WTC11 (cell line): ENCODE measurements at regions not wholly inside any gene's neighbourhood (a gene's known extent, or its start where the extent isn't known, plus 50 kb on each side); places are given as distances from the start of the nearest gene placed in this dataset.

ENCODE experiments used
- ATAC-seq: fragments of 200-7000 bp; cut with Tn5 transposase; 2 replicates; pipeline ENCODE4 v1.10.0; 2021; ENCODE audit warnings: mild to moderate bottlenecking, moderate library complexity
- CTCF ChIA-PET: fragments of 300-600 bp; sonication (Branson Sonifier 250); formaldehyde crosslinking; loops from one replicate; lab custom pipeline; 2021; ENCODE audit warnings: antibody characterized with exemption; lab: Charles Lee
- POLR2A ChIA-PET: fragments of 350-600 bp; sonication (Branson Sonifier 250); formaldehyde crosslinking; loops from one replicate; lab custom pipeline; 2021; ENCODE audit warnings: antibody characterized with exemption; lab: Charles Lee
- DNase-seq: peaks from one replicate; pipeline ENCODE4 v3.0.0; 2021; ENCODE audit warnings: low spot score
- H3K27ac Mint-ChIP-seq: 2 replicates; pipeline ENCODE4 v1.8.0; 2021; ENCODE audit warnings: mixed read lengths
- H3K27me3 Mint-ChIP-seq: 2 replicates; pipeline ENCODE4 v1.8.0; 2021; ENCODE audit warnings: low read depth, mild to moderate bottlenecking, moderate library complexity, mixed read lengths
- H3K36me3 Mint-ChIP-seq: 2 replicates; pipeline ENCODE4 v1.8.0; 2021; ENCODE audit warnings: mixed read lengths
- H3K4me1 Mint-ChIP-seq: 2 replicates; pipeline ENCODE4 v1.8.0; 2022; ENCODE audit warnings: mixed read lengths
- H3K4me3 Mint-ChIP-seq: 2 replicates; pipeline ENCODE4 v1.8.0; 2021; ENCODE audit warnings: mild to moderate bottlenecking, moderate library complexity, mixed read lengths
- H3K9me3 Mint-ChIP-seq: 2 replicates; pipeline ENCODE4 v1.8.0; 2021; ENCODE audit warnings: mixed read lengths
- ATF6 ChIP-seq: sonication (generic); formaldehyde crosslinking; IDR thresholded peaks from 2 replicates; pipeline ENCODE4 v1.8.1; 2023; ENCODE audit warnings: mild to moderate bottlenecking, missing genetic modification reagents
- CDX4 ChIP-seq: fragments of 250-450 bp; sonication (Bioruptor Pico); IDR thresholded peaks from 2 replicates; pipeline ENCODE4 v1.9.0; 2021; ENCODE audit warnings: moderate library complexity, mild to moderate bottlenecking, inconsistent platforms, borderline replicate concordance
- CREM ChIP-seq: sonication (generic); formaldehyde crosslinking; IDR thresholded peaks from 2 replicates; pipeline ENCODE4 v1.8.1; 2022; ENCODE audit warnings: mild to moderate bottlenecking, missing genetic modification reagents, moderate library complexity
- ELF4 ChIP-seq: sonication (generic); formaldehyde crosslinking; IDR thresholded peaks from 2 replicates; pipeline ENCODE4 v1.8.1; 2022; ENCODE audit warnings: low read depth, mild to moderate bottlenecking, moderate library complexity, missing genetic modification reagents
- FOXJ3 ChIP-seq: sonication (generic); formaldehyde crosslinking; IDR thresholded peaks from 2 replicates; pipeline ENCODE4 v1.9.0; 2021; ENCODE audit warnings: missing genetic modification reagents, mild to moderate bottlenecking, borderline replicate concordance
- FOXK1 ChIP-seq: sonication (generic); formaldehyde crosslinking; IDR thresholded peaks from 2 replicates; pipeline ENCODE4 v1.8.0; 2022; ENCODE audit warnings: mild to moderate bottlenecking, moderate library complexity, missing genetic modification reagents
- IRF1 ChIP-seq: sonication (generic); formaldehyde crosslinking; IDR thresholded peaks from 2 replicates; pipeline ENCODE4 v1.8.0; 2023; ENCODE audit warnings: missing genetic modification reagents
- IRF2 ChIP-seq: sonication (generic); formaldehyde crosslinking; IDR thresholded peaks from 2 replicates; pipeline ENCODE4 v1.8.0; 2022; ENCODE audit warnings: low read depth, missing genetic modification reagents, borderline replicate concordance
- JAZF1 ChIP-seq: fragments of 250-450 bp; sonication (Bioruptor Pico); IDR thresholded peaks from 2 replicates; pipeline ENCODE4 v1.9.0; 2021; ENCODE audit warnings: moderate library complexity, mild to moderate bottlenecking, inconsistent platforms
- NFYB ChIP-seq: sonication (generic); formaldehyde crosslinking; conservative IDR thresholded peaks from 2 replicates; pipeline ENCODE4 v1.8.0; 2022; ENCODE audit warnings: low read depth, missing genetic modification reagents
- SMAD3 ChIP-seq: sonication (generic); formaldehyde crosslinking; IDR thresholded peaks from 2 replicates; pipeline ENCODE4 v1.8.0; 2022; ENCODE audit warnings: missing genetic modification reagents, mild to moderate bottlenecking, borderline replicate concordance
- SMAD4 ChIP-seq: sonication (generic); formaldehyde crosslinking; IDR thresholded peaks from 2 replicates; pipeline ENCODE4 v1.8.0; 2022; ENCODE audit warnings: mild to moderate bottlenecking, missing genetic modification reagents
- ZNF121 ChIP-seq: sonication (generic); formaldehyde crosslinking; IDR thresholded peaks from 2 replicates; pipeline ENCODE4 v1.8.0; 2023; ENCODE audit warnings: missing genetic modification reagents
- ZNF232 ChIP-seq: sonication (generic); formaldehyde crosslinking; IDR thresholded peaks from 2 replicates; pipeline ENCODE4 v1.8.0; 2022; ENCODE audit warnings: mild to moderate bottlenecking, missing genetic modification reagents
- ZNF396 ChIP-seq: fragments of 250-450 bp; sonication (Bioruptor Pico); IDR thresholded peaks from 2 replicates; pipeline ENCODE4 v1.8.0; 2021; ENCODE audit warnings: mild to moderate bottlenecking, moderate library complexity, borderline replicate concordance
- TF ChIP-seq, protein P1 (sequence below): sonication (generic); formaldehyde crosslinking; IDR thresholded peaks from 2 replicates; pipeline ENCODE4 v1.8.0; 2023; ENCODE audit warnings: mild to moderate bottlenecking, missing genetic modification reagents
- TF ChIP-seq, protein P2 (sequence below): sonication (generic); formaldehyde crosslinking; conservative IDR thresholded peaks from 2 replicates; pipeline ENCODE4 v1.8.1; 2022; ENCODE audit warnings: mild to moderate bottlenecking, missing genetic modification reagents
- TF ChIP-seq, protein P3 (sequence below): sonication (generic); formaldehyde crosslinking; IDR thresholded peaks from 2 replicates; pipeline ENCODE4 v1.8.0; 2022; ENCODE audit warnings: mild to moderate bottlenecking, missing genetic modification reagents
- TF ChIP-seq, protein P4 (sequence below): sonication (generic); formaldehyde crosslinking; IDR thresholded peaks from 2 replicates; pipeline ENCODE4 v1.8.1; 2023; ENCODE audit warnings: mild to moderate bottlenecking, missing genetic modification reagents, moderate library complexity

DNA sequence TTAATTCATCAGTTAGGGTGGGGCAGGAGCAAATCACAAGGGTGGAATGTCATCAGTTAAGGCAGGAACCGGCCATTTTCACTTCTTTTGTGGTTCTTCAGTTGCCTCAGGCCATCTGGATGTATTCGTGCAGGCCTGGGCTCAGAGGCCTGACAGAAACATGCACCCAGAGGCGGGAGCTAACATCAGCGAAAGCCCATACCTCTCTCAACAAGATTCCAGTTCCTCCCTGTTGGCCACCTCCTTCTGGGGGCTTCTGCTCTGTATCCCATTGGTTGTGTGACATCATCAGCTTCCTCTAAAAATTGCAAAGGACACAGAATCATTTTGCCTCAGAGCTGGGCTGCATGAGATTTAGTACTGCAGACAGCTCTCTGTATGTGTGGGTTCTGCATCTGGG lies 134.3 kb downstream of the ZNF664 start:
- TF ChIP-seq, protein P1, sequence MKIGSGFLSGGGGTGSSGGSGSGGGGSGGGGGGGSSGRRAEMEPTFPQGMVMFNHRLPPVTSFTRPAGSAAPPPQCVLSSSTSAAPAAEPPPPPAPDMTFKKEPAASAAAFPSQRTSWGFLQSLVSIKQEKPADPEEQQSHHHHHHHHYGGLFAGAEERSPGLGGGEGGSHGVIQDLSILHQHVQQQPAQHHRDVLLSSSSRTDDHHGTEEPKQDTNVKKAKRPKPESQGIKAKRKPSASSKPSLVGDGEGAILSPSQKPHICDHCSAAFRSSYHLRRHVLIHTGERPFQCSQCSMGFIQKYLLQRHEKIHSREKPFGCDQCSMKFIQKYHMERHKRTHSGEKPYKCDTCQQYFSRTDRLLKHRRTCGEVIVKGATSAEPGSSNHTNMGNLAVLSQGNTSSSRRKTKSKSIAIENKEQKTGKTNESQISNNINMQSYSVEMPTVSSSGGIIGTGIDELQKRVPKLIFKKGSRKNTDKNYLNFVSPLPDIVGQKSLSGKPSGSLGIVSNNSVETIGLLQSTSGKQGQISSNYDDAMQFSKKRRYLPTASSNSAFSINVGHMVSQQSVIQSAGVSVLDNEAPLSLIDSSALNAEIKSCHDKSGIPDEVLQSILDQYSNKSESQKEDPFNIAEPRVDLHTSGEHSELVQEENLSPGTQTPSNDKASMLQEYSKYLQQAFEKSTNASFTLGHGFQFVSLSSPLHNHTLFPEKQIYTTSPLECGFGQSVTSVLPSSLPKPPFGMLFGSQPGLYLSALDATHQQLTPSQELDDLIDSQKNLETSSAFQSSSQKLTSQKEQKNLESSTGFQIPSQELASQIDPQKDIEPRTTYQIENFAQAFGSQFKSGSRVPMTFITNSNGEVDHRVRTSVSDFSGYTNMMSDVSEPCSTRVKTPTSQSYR (CRISPR knock-in tag), result no peak
- TF ChIP-seq ZNF232 (no peak), IRF1 (CRISPR knock-in tag) (no peak)
- TF ChIP-seq, protein P2, sequence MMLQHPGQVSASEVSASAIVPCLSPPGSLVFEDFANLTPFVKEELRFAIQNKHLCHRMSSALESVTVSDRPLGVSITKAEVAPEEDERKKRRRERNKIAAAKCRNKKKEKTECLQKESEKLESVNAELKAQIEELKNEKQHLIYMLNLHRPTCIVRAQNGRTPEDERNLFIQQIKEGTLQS (CRISPR knock-in tag), result no peak
- ChIA-PET POLR2A (no interaction called here), CTCF (interaction anchor here (1.7 kb wide), 1 partner anchor 71 kb away, joined by 5 read pairs; no protein-coding TSS in a partner anchor)
- Mint-ChIP-seq H3K27ac (no peak overlapping the region), H3K36me3 (peaks cover 33% of the 10 kb centered on the region), H3K9me3 (peaks cover 50% of the 10 kb centered on the region), H3K4me1 (peaks cover 23% of the 10 kb centered on the region), H3K27me3 (no peaks in the 10 kb centered on the region), H3K4me3 (no peak overlapping the region)
- DNase-seq, result no peak
- no peak for ATAC-seq

DNA sequence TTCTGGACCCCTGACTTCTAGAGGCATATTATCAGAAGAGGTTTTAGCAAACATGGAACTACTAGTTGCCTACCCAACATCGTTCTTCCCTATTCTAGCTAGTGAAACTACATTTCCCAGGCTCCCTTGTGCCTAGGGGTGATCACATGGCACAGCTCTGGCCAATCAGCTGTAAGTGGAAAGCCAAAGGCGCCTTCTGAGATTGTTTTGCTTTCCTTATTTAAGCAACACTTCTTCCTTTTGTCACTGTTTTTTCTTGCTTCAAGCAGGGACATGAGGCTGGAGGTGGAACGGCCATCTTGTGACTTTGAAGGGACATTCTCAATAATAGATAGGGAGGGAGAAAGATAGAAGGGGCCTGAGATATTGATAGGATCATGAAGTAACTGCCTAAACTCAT lies 136.7 kb downstream of the ZNF664 start:
- no peak overlapping the region for H3K4me3 Mint-ChIP-seq
- peaks cover 53% of the 10 kb centered on the region for H3K9me3 Mint-ChIP-seq
- peaks cover 23% of the 10 kb centered on the region for H3K4me1 Mint-ChIP-seq
- H3K36me3 Mint-ChIP-seq, result peaks cover 33% of the 10 kb centered on the region
- H3K27me3 Mint-ChIP-seq, result no peaks in the 10 kb centered on the region
- ATAC-seq (peak; percentile 92), DNase-seq (peak; percentile 51)
- H3K27ac Mint-ChIP-seq, result peak overlapping the region; percentile 84
- CTCF ChIA-PET, result interaction anchor here (1.0 kb wide), 1 partner anchor 77 kb away, joined by 4 read pairs; no protein-coding TSS in a partner anchor
- TF ChIP-seq NFYB (CRISPR knock-in tag) (peak; percentile 100), SMAD3 (no peak), CDX4 (CRISPR knock-in tag) (no peak), SMAD4 (CRISPR knock-in tag) (no peak), ATF6 (CRISPR knock-in tag) (no peak), ZNF396 (no peak), FOXJ3 (CRISPR knock-in tag) (no peak), FOXK1 (CRISPR knock-in tag) (no peak), ZNF121 (CRISPR knock-in tag) (no peak), ELF4 (CRISPR knock-in tag) (no peak), CREM (no peak), JAZF1 (CRISPR knock-in tag) (no peak), IRF2 (CRISPR knock-in tag) (no peak)
- TF ChIP-seq, protein P3, sequence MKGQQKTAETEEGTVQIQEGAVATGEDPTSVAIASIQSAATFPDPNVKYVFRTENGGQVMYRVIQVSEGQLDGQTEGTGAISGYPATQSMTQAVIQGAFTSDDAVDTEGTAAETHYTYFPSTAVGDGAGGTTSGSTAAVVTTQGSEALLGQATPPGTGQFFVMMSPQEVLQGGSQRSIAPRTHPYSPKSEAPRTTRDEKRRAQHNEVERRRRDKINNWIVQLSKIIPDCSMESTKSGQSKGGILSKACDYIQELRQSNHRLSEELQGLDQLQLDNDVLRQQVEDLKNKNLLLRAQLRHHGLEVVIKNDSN (CRISPR knock-in tag), result peak; percentile 96
- TF ChIP-seq, protein P4, sequence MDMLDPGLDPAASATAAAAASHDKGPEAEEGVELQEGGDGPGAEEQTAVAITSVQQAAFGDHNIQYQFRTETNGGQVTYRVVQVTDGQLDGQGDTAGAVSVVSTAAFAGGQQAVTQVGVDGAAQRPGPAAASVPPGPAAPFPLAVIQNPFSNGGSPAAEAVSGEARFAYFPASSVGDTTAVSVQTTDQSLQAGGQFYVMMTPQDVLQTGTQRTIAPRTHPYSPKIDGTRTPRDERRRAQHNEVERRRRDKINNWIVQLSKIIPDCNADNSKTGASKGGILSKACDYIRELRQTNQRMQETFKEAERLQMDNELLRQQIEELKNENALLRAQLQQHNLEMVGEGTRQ (CRISPR knock-in tag), result peak; percentile 96
- POLR2A ChIA-PET, result interaction anchor here (0.9 kb wide), 1 partner anchor 18 kb away, joined by 3 read pairs; no protein-coding TSS in a partner anchor
